HG03108 (cell line): ENCODE measurements at regions not wholly inside any gene's neighbourhood (a gene's known extent, or its start where the extent isn't known, plus 50 kb on each side); places are given as distances from the start of the nearest gene placed in this dataset.
"Not testable (repeated sequence)": the region's sequence is repeated elsewhere in the genome, so short reads cannot be mapped to it uniquely, and the experiment has no call there.

Source experiments
- ATAC-seq: cut with Tn5 transposase; IDR thresholded peaks from one replicate; pipeline ENCODE4 v1.9.1; 2021; ENCODE audit warnings: moderate library complexity; ENCODE audit not compliant: unreplicated experiment

- ATAC-seq = no peak
These were observed 841.2 kb upstream of the AUTS2 start for GRCh38 chr7:68756986-68757495.

GRCh38 chr7:68760556-68760955 lies 837.7 kb upstream of the AUTS2 start:
- no peak for ATAC-seq

GRCh38 chr7:68767462-68767861 lies 830.8 kb upstream of the AUTS2 start:
- no peak for ATAC-seq

- ATAC-seq = no peak
These were observed 827.6 kb upstream of the AUTS2 start for GRCh38 chr7:68770649-68771048.

- no peak for ATAC-seq
These were observed 821.9 kb upstream of the AUTS2 start for GRCh38 chr7:68776326-68776725.

DNA sequence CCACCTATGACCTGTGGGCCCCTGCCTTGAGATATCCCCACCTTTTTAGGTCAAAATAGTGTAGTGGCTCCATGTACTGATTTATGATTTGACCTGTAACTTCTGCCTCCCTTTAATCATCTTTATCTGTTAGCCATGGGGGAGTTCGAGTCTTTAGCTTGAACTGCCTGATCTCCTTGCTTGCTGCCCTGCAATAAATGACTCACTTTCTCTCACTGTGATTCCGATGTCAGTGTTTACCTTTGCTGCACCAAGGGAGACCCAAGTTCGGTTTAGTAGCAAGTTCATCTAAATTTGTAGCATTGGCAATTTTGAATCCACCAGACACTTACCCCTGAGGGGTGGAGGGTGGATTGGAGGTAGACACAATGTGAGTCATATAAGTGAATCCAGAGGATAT lies 814.6 kb upstream of the AUTS2 start:
- no peak for ATAC-seq

DNA sequence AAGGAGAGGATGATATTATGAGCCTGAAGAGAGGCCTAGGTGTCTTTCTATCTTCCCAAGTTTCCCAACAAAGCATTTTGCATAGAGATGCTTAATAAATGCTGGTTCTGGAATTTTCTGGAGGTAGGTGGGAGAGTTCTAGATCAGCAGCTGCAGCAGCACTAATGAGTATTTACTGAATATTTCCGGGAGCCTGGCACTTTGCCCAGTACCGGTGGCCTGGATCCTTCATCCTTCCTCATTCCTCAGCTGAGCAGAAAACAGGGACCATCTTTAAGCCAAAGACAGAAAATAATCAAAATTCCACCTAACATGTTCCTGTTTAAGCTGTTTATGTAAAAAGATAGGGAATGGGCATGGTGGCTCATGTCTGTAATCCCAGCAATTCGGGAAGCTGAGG lies 813.2 kb upstream of the AUTS2 start:
- ATAC-seq = no peak

DNA sequence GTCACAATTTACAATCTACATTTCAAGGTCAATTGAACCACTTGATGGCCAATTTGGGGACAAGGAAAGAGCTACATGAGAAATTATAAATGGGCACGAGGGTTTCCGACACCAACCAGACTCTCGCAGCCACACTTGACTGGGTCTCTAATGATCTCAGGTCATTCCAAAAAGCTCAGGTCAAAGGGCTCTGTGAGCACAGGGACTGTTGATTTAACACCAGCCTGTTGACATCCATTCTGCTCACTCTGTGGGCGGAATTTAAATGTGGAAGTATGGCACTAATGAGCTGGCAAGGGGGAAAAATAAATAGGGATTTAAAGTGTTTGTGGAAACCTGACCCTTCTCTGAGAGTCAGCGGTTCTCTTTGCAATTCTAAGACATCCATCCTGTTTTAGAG lies 810.7 kb upstream of the AUTS2 start:
- ATAC-seq = no peak

GRCh38 chr7:68788529-68788928 lies 809.7 kb upstream of the AUTS2 start:
- not testable (repeated sequence) for ATAC-seq

DNA sequence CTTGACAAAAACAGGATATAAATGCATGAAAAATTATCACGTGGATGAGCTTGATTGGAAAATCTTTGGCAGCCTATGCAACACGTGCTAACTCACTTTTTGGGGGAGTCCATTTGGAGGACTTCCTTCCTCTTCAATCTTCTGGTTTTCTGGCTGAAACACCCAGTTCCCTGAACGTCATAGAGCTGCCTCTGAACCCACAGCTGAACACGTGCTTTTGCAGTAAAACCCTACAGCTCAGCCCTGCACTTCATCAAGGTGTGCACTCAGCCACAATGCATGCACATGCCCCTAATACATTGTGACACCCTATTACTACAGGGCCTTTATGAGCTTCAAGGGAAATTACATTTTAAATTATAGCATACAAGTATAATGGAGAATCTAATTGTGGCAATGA lies 808.7 kb upstream of the AUTS2 start:
- ATAC-seq = no peak

GRCh38 chr7:68792351-68792750 lies 805.9 kb upstream of the AUTS2 start:
- ATAC-seq = no peak

- ATAC-seq = no peak
These were observed 804.8 kb upstream of the AUTS2 start for GRCh38 chr7:68793513-68793912.

DNA sequence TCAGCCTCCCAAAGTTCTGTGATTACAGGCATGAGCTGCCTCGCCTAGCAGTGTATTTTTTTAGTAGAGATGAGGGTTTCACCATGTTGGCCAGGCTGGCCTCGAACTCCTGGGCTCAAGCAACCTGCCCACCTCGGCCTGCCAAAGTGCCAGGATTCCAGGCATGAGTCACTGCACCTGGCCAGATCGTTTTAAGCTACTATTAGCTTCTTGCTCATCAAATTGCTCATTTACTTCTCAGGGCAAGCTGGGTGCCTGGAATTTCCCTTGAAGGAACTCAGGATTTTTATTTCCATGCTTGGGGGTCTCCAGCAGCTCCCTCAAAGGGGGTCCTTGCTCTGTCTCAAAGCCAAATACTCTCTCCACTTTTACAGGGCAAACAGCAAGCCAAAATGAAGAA lies 798.0 kb upstream of the AUTS2 start:
- ATAC-seq = no peak

DNA sequence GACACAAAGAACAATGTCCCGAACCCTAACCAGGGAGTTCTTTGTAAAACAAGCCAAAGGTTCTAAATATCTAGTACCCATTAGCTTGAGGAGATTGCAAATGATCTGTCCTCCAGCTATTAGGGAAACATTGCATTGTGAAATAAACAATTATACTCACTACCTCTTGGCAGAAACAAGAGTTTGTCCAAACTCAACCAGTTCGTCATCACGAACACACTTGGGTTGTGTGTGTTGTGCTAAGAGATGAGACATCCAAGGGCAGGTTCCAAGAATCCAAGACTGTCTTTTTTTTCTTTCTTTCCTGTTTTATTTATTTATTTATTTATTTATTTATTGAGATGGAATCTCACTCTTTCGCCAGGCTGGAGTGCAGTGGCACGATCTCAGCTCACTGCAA lies 793.1 kb upstream of the AUTS2 start:
- no peak for ATAC-seq

GRCh38 chr7:68807666-68808065 lies 790.6 kb upstream of the AUTS2 start:
- ATAC-seq = no peak

- no peak for ATAC-seq
These were observed 784.7 kb upstream of the AUTS2 start for GRCh38 chr7:68813551-68814080.

DNA sequence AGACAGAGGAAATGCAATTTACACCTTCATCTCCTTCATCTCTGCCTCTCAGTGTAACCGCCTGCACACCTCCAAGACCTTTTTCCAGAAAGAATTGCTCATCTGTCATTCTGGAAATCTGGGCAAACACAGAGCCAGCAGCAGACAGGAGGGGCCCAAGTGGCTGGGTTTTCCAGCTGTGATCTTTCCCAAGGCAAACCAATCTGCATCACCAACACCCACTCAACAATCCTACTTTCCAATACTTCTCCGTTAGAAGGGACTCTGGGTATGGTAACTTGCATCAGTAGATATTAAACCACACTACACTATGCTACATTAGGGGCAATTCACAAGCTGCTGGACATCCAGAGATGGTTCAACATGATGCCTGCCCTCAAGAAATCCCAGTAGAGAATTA lies 781.8 kb upstream of the AUTS2 start:
- no peak for ATAC-seq

DNA sequence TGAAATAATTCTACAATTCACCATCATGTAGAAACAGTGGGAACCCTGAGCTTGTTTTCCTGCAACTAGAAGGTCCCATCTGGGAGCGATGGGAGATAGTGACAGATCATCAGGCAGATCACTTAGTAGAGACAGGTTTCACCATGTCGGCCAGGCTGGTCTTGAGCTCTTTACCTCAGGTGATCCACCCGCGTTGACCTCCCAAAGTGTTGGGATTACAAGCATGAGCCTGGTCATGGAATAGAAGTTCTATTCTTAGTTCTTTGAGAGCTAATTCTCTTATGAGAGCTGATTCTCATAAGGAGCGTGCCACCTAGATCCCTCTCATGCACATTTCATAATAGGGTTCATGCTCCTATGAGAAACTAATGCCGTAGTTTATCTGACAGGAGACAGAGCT lies 778.0 kb upstream of the AUTS2 start:
- no peak for ATAC-seq

GRCh38 chr7:68821846-68822245 lies 776.4 kb upstream of the AUTS2 start:
- no peak for ATAC-seq

DNA sequence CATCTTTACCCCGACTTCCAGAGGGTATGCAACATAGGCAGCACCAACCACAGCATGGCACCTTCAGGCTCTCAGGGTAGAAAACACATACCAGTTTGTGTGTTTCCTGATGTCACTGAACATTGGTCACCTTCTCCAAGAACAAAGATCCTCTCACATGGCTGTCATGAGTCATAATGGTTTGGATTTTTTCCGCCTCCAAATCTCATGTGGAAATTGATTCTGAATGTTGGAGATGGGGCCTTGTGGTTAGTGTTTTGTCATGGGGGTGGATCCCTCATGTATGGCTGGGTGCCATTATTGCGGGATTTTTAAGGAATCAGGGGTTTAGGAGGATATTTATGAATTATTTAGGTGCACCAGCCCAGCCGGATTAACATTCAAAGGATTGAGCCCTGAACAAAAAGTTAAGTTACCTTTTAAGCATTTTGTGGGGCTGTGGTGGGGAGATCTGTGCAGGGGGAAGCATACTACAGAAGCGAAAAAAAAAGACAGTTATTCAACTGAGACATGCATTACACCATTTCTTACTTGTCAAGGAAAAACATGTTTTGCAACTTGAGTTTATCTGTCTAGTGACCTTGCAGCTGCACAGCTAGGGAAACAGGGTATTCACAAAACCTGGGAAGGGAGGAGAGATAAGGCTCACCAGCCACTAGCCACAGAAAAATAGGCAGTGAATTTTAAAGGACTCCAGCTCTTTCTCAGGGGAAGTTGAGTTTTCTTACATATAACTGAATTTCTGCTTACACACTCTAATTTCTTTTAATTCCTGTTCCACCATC lies 774.1 kb upstream of the AUTS2 start:
- no peak for ATAC-seq

GRCh38 chr7:68828575-68828974 lies 769.7 kb upstream of the AUTS2 start:
- no peak for ATAC-seq

DNA sequence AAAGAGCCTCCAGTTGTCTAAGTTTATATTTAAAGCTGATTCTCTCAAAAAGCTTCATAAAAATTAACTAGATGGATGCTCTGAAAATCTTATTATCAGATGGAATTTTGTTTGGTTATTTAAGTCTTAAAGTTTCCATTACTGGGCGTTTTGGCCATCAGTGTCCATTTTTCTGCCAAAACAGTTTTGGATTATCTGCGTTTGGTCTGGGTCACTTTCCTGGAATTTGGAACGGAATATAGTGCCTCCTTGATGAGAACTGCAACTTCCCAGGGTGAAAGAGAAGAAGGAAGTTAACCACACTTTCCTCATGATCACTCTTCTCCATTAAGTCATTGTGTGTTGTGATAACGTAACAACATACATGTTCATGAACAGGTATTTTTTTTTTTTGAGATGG lies 764.9 kb upstream of the AUTS2 start:
- ATAC-seq = no peak

DNA sequence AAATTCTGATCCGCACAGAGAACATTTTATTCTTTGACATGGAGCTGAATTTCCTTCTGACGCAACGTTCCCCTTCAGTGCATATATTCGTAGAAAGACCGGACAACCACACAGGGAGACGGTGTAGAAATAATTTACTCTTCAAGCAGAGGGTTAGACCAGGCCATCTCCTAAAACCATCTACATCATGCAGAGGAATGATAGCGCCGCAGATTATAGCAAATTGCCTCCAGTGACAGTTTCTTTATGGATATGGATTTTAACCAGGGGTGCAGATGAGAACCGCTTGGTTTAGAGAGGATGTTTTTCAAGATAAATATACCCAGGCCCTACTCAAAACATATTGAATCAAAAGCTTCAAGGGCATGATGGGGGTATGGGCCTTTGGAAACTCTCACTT lies 759.3 kb upstream of the AUTS2 start:
- no peak for ATAC-seq
